ENCODE measurements at regions not wholly inside any gene's neighbourhood (a gene's known extent, or its start where the extent isn't known, plus 50 kb on each side); places are given as distances from the start of the nearest gene placed in this dataset.

GRCh38 chrX:109312757-109313156 is 169.1 kb downstream of the GUCY2F start:
- DNase-seq: no peak
- WGBS, 2 experiments (ENCODE audit: low coverage in 1 of 2, low lambda C conversion rate in 2 of 2, missing lambda C conversion rate in 2 of 2): 0 to 17% methylated on average over 3 of the region's 3 CpGs
- Histone ChIP-seq H4K20me1 (ENCODE audit: insufficient read depth) (no peaks in the 10 kb centered on the region), H3K4me2 (ENCODE audit: unreplicated experiment) (no peak overlapping the region), H3K9me3 (ENCODE audit: low read depth) (no peaks in the 10 kb centered on the region), H3K27me3 (replicated peaks; ENCODE audit: insufficient read depth) (no peaks in the 10 kb centered on the region), H3K4me1 (ENCODE audit: insufficient read depth) (no peaks in the 10 kb centered on the region), H3F3A (ENCODE audit: insufficient read depth) (no peaks in the 10 kb centered on the region), H3K27ac (no peak overlapping the region), H3K9me2 (ENCODE audit: insufficient read depth) (no peaks in the 10 kb centered on the region), H3K36me3 (ENCODE audit: low read depth) (no peaks in the 10 kb centered on the region), H3K4me3 (no peak overlapping the region), H3K9ac (no peak overlapping the region), H2AFZ (no peak overlapping the region), H3K79me2 (ENCODE audit: insufficient read depth) (no peaks in the 10 kb centered on the region)
- in situ Hi-C loops (cut with MboI): no loop called here
- TF ChIP-seq EZH2phosphoT487 (IDR thresholded peaks at IDR 0.05; ENCODE audit: insufficient read depth, low read depth) (no peak), EZH2 (IDR thresholded peaks at IDR 0.05; ENCODE audit: insufficient read depth, poor library complexity, severe bottlenecking) (no peak)

GRCh38 chrX:109310031-109310430 is 171.9 kb downstream of the GUCY2F start:
- no peak for DNase-seq
- Histone ChIP-seq H3F3A (ENCODE audit: insufficient read depth) (no peaks in the 10 kb centered on the region), H2AFZ (no peak overlapping the region), H3K9me3 (ENCODE audit: low read depth) (no peaks in the 10 kb centered on the region), H3K9me2 (ENCODE audit: insufficient read depth) (no peaks in the 10 kb centered on the region), H3K4me2 (ENCODE audit: unreplicated experiment) (no peak overlapping the region), H4K20me1 (ENCODE audit: insufficient read depth) (no peaks in the 10 kb centered on the region), H3K79me2 (ENCODE audit: insufficient read depth) (no peaks in the 10 kb centered on the region), H3K4me1 (ENCODE audit: insufficient read depth) (no peaks in the 10 kb centered on the region), H3K27ac (no peak overlapping the region), H3K27me3 (replicated peaks; ENCODE audit: insufficient read depth) (no peaks in the 10 kb centered on the region), H3K4me3 (no peak overlapping the region), H3K36me3 (ENCODE audit: low read depth) (no peaks in the 10 kb centered on the region), H3K9ac (no peak overlapping the region)
- TF ChIP-seq EZH2 (IDR thresholded peaks at IDR 0.05; ENCODE audit: insufficient read depth, poor library complexity, severe bottlenecking) (no peak), EZH2phosphoT487 (IDR thresholded peaks at IDR 0.05; ENCODE audit: insufficient read depth, low read depth) (no peak)
- 15 to 41% methylated on average over 4 to 8 of the region's 8 CpGs for WGBS, 2 experiments (ENCODE audit: low coverage in 1 of 2, low lambda C conversion rate in 2 of 2, missing lambda C conversion rate in 2 of 2)
- in situ Hi-C loops (cut with MboI): no loop called here

DNA sequence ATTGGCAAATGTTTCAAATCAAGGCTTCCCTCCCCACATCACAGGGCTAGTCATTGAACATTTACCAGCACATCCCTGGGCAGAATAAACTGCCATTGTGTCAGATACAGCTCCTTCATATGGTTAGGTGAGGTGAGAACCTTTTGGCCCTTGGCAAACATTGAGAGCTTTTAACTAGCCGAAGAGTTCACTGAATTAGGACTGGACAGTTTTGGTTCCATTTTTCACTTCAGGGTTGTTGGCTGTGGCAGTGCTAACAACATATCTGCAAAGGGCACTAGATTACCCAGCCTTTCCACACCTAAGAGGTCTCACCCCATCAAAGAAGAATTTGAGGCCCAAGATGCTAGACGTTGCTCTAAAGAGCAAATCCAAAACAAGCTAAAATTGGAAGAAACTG is 180.7 kb downstream of the GUCY2F start:
- WGBS, 2 experiments (ENCODE audit: low coverage in 1 of 2, low lambda C conversion rate in 2 of 2, missing lambda C conversion rate in 2 of 2): 35 to 45% methylated on average over 2 of the region's 2 CpGs
- Histone ChIP-seq H3F3A (ENCODE audit: insufficient read depth) (no peaks in the 10 kb centered on the region), H3K9me3 (ENCODE audit: low read depth) (no peaks in the 10 kb centered on the region), H3K36me3 (ENCODE audit: low read depth) (no peaks in the 10 kb centered on the region), H3K4me3 (no peak overlapping the region), H3K9ac (no peak overlapping the region), H2AFZ (no peak overlapping the region), H3K79me2 (ENCODE audit: insufficient read depth) (no peaks in the 10 kb centered on the region), H3K27me3 (replicated peaks; ENCODE audit: insufficient read depth) (no peaks in the 10 kb centered on the region), H4K20me1 (ENCODE audit: insufficient read depth) (no peaks in the 10 kb centered on the region), H3K4me1 (ENCODE audit: insufficient read depth) (no peaks in the 10 kb centered on the region), H3K9me2 (ENCODE audit: insufficient read depth) (no peaks in the 10 kb centered on the region), H3K27ac (no peak overlapping the region), H3K4me2 (ENCODE audit: unreplicated experiment) (no peak overlapping the region)
- in situ Hi-C loops (cut with MboI): no loop called here
- DNase-seq: no peak
- TF ChIP-seq EZH2phosphoT487 (IDR thresholded peaks at IDR 0.05; ENCODE audit: insufficient read depth, low read depth): no peak
- TF ChIP-seq EZH2 (IDR thresholded peaks at IDR 0.05; ENCODE audit: insufficient read depth, poor library complexity, severe bottlenecking): no peak

- Histone ChIP-seq H3K4me1 (ENCODE audit: insufficient read depth) (no peaks in the 10 kb centered on the region), H4K20me1 (ENCODE audit: insufficient read depth) (no peaks in the 10 kb centered on the region), H3K79me2 (ENCODE audit: insufficient read depth) (no peaks in the 10 kb centered on the region), H3K27ac (no peak overlapping the region), H3K9me3 (ENCODE audit: low read depth) (no peaks in the 10 kb centered on the region), H3K36me3 (ENCODE audit: low read depth) (no peaks in the 10 kb centered on the region), H3K9me2 (ENCODE audit: insufficient read depth) (no peaks in the 10 kb centered on the region), H2AFZ (no peak overlapping the region), H3K9ac (no peak overlapping the region), H3K4me3 (no peak overlapping the region), H3K27me3 (replicated peaks; ENCODE audit: insufficient read depth) (no peaks in the 10 kb centered on the region), H3K4me2 (ENCODE audit: unreplicated experiment) (no peak overlapping the region), H3F3A (ENCODE audit: insufficient read depth) (no peaks in the 10 kb centered on the region)
- TF ChIP-seq EZH2 (IDR thresholded peaks at IDR 0.05; ENCODE audit: insufficient read depth, poor library complexity, severe bottlenecking) (no peak), EZH2phosphoT487 (IDR thresholded peaks at IDR 0.05; ENCODE audit: insufficient read depth, low read depth) (no peak)
- in situ Hi-C loops (cut with MboI): no loop called here
- WGBS, 2 experiments (ENCODE audit: low coverage in 1 of 2, low lambda C conversion rate in 2 of 2, missing lambda C conversion rate in 2 of 2): 0 to 7% methylated on average over 1 of the region's 1 CpG
- DNase-seq: no peak
Measured at GRCh38 chrX:109300415-109300814, 181.5 kb downstream of the GUCY2F start.

GRCh38 chrX:109299091-109299490 is 182.8 kb downstream of the GUCY2F start:
- Histone ChIP-seq H3K4me2 (ENCODE audit: unreplicated experiment) (no peak overlapping the region), H3F3A (ENCODE audit: insufficient read depth) (no peaks in the 10 kb centered on the region), H3K36me3 (ENCODE audit: low read depth) (no peaks in the 10 kb centered on the region), H3K9me3 (ENCODE audit: low read depth) (no peaks in the 10 kb centered on the region), H3K9me2 (ENCODE audit: insufficient read depth) (no peaks in the 10 kb centered on the region), H3K4me3 (no peak overlapping the region), H3K27me3 (replicated peaks; ENCODE audit: insufficient read depth) (no peaks in the 10 kb centered on the region), H3K9ac (no peak overlapping the region), H4K20me1 (ENCODE audit: insufficient read depth) (no peaks in the 10 kb centered on the region), H3K4me1 (ENCODE audit: insufficient read depth) (no peaks in the 10 kb centered on the region), H3K27ac (no peak overlapping the region), H3K79me2 (ENCODE audit: insufficient read depth) (no peaks in the 10 kb centered on the region), H2AFZ (no peak overlapping the region)
- in situ Hi-C loops (cut with MboI): no loop called here
- TF ChIP-seq EZH2phosphoT487 (IDR thresholded peaks at IDR 0.05; ENCODE audit: insufficient read depth, low read depth) (no peak), EZH2 (IDR thresholded peaks at IDR 0.05; ENCODE audit: insufficient read depth, poor library complexity, severe bottlenecking) (no peak)
- WGBS, 2 experiments (ENCODE audit: low coverage in 1 of 2, low lambda C conversion rate in 2 of 2, missing lambda C conversion rate in 2 of 2): 0% methylated on average over 2 of the region's 2 CpGs
- peak; percentile 2 for DNase-seq

Data from GM23248 (cell line).